ENCODE measurements at regions not wholly inside any gene's neighbourhood (a gene's known extent, or its start where the extent isn't known, plus 50 kb on each side); places are given as distances from the start of the nearest gene placed in this dataset.
A peak's percentile ranks its signal among the peaks of the same experiment; 100 is the strongest.

- H4K8ac ChIP-seq (ENCODE audit: extremely low read depth, insufficient read depth, low read length): no peak overlapping the region
- FAIRE-seq (peak; percentile 72), DNase-seq (ENCODE audit: low read depth in 1 of 2, low spot score in 2 of 2) (no peak)
- 89% methylated on average over 2 of the region's 2 CpGs; no CpG with 5 or more reads in 1 of the 2 experiments for WGBS, 2 experiments (ENCODE audit: extremely low coverage in 1 of 2, insufficient coverage in 1 of 2, insufficient read length in 1 of 2, insufficient replicate concordance in 2 of 2, low coverage in 1 of 2, low lambda C conversion rate in 2 of 2, missing lambda C conversion rate in 1 of 2)
- H3K79me1 ChIP-seq (ENCODE audit: low read depth, low read length): no peaks in the 10 kb centered on the region
- no peak overlapping the region for H2BK5ac ChIP-seq (ENCODE audit: low read depth, low read length)
- no peak overlapping the region for H3K27ac ChIP-seq (ENCODE audit: low read depth, low read length)
- no peaks in the 10 kb centered on the region for H4K20me1 ChIP-seq (replicated peaks in 1 of 2; ENCODE audit: control insufficient read depth in 1 of 2, insufficient read depth in 2 of 2, low read length in 2 of 2)
- no peak overlapping the region for H3K56ac ChIP-seq (replicated peaks; ENCODE audit: insufficient read length, low read depth, low read length)
- POLR2A ChIA-PET (ENCODE audit: partially characterized antibody): no interaction called here
- no peak overlapping the region for H2AK5ac ChIP-seq (ENCODE audit: low read depth, low read length)
- H3K18ac ChIP-seq (ENCODE audit: extremely low read depth, low read length): no peak overlapping the region
- no peak overlapping the region for H4K5ac ChIP-seq (ENCODE audit: insufficient read length, low read depth, low read length)
- no peak overlapping the region for H4K91ac ChIP-seq (replicated peaks; ENCODE audit: insufficient read length, low read length)
- no peaks in the 10 kb centered on the region for H3K9me3 ChIP-seq (ENCODE audit: insufficient read depth in 2 of 2, low read depth in 1 of 2, low read length in 1 of 2)
- H2BK15ac ChIP-seq (ENCODE audit: low read length): no peak overlapping the region
- H2BK12ac ChIP-seq (ENCODE audit: low read depth, low read length): no peak overlapping the region
- H3K23ac ChIP-seq (ENCODE audit: insufficient read length): no peak overlapping the region
- H2BK20ac ChIP-seq (ENCODE audit: low read length): no peak overlapping the region
- H3K4me3 ChIP-seq (ENCODE audit: extremely low read depth in 1 of 4, insufficient read depth in 2 of 4, low read depth in 3 of 4, low read length in 4 of 4): no peak overlapping the region
- CTCF ChIA-PET (ENCODE audit: partially characterized antibody): interaction anchor here (0.5 to 7.4 kb wide), 19 partner anchors 9 to 1949 kb away, joined by 3 to 143 read pairs (median 3); no protein-coding TSS in a partner anchor
- no peaks in the 10 kb centered on the region for H3K36me3 ChIP-seq (ENCODE audit: control insufficient read depth in 2 of 4, insufficient read depth in 4 of 4, low read length in 3 of 4)
- no peaks in the 10 kb centered on the region for H3K27me3 ChIP-seq (replicated peaks in 1 of 4; ENCODE audit: control insufficient read depth in 3 of 4, extremely low read depth in 1 of 4, insufficient read depth in 3 of 4, low read length in 3 of 4)
- no peak overlapping the region for H2BK120ac ChIP-seq (replicated peaks; ENCODE audit: low read depth, low read length)
- no peaks in the 10 kb centered on the region for H3K79me2 ChIP-seq (ENCODE audit: control insufficient read depth in 1 of 2, insufficient read depth in 2 of 2, low read length in 2 of 2)
- H3K9ac ChIP-seq (replicated peaks in 1 of 4; ENCODE audit: extremely low read depth in 1 of 4, low read depth in 3 of 4, low read length in 3 of 4): no peak overlapping the region
- H3K4ac ChIP-seq (replicated peaks; ENCODE audit: insufficient read length, low read depth, low read length): no peak overlapping the region
- H3K4me1 ChIP-seq (replicated peaks in 1 of 4; ENCODE audit: control insufficient read depth in 3 of 4, insufficient read depth in 4 of 4, low read length in 3 of 4): peaks cover 0 to 4% (median 0%) of the 10 kb centered on the region in 4 experiments; a peak in 1 of 7 replicates
- H2AFZ ChIP-seq (ENCODE audit: low read length): no peak overlapping the region
- TF ChIP-seq RAD21 (IDR thresholded peaks at IDR 0.05 in 1 of 2, conservative IDR thresholded peaks at IDR 0.05 in 1 of 2; ENCODE audit: low read depth in 2 of 2, low read length in 2 of 2) (peak; percentile 89 to 93), SAP30 (IDR thresholded peaks at IDR 0.05; ENCODE audit: insufficient read depth, insufficient replicate concordance, low read length) (no peak), ASH2L (IDR thresholded peaks at IDR 0.05; ENCODE audit: low read length) (no peak), CHD2 (IDR thresholded peaks at IDR 0.05; ENCODE audit: low read length) (no peak), JUN (IDR thresholded peaks at IDR 0.05; ENCODE audit: low read depth, low read length) (no peak), POU5F1 (IDR thresholded peaks at IDR 0.05; ENCODE audit: low read depth, low read length) (no peak), CTCF (IDR thresholded peaks at IDR 0.05; ENCODE audit: control extremely low read depth in 1 of 3, insufficient read depth in 1 of 3, low read depth in 1 of 3, low read length in 3 of 3) (peak; percentile 15 to 71 (median 67))
- H3K4me2 ChIP-seq (ENCODE audit: insufficient read depth in 1 of 2, low read depth in 2 of 2, low read length in 2 of 2): no peak overlapping the region
- no peaks in the 10 kb centered on the region for H3K23me2 ChIP-seq (ENCODE audit: low read depth, low read length)
- no peak overlapping the region for H3K14ac ChIP-seq (ENCODE audit: insufficient read length)
These were observed 220.5 kb upstream of the ATXN7L3B start for GRCh38 chr12:74317078-74317601.

Measured in H1 (cell line).